Smooth muscle cell (in vitro differentiated cells): ENCODE measurements at regions not wholly inside any gene's neighbourhood (a gene's known extent, or its start where the extent isn't known, plus 50 kb on each side); places are given as distances from the start of the nearest gene placed in this dataset.

Source experiments
- DNase-seq: peaks from one replicate; lab custom pipeline; 2025; ENCODE audit not compliant: unreplicated experiment; lab: John Stamatoyannopoulos, UW
- H2AFZ ChIP-seq: fragments of 200-600 bp; sonication (generic); 2 replicates; pipeline ENCODE4 v1.6.0; 2016; ENCODE audit warnings: antibody characterized with exemption, low read depth, mild to moderate bottlenecking
- H3F3A ChIP-seq: fragments of 200-600 bp; sonication (generic); 2 replicates; pipeline ENCODE4 v1.6.0; 2017; ENCODE audit warnings: antibody characterized with exemption, low read depth
- H3K27ac ChIP-seq: fragments of 200-600 bp; sonication (generic); 2 replicates; pipeline ENCODE4 v1.5.1; 2016; ENCODE audit warnings: low read depth, mild to moderate bottlenecking
- H3K27me3 ChIP-seq: fragments of 200-600 bp; sonication (generic); 2 replicates; pipeline ENCODE4 v1.6.1; 2016; ENCODE audit warnings: low read depth, mild to moderate bottlenecking
- H3K36me3 ChIP-seq: fragments of 200-600 bp; sonication (generic); 2 replicates; pipeline ENCODE4 v1.5.1; 2016; ENCODE audit warnings: low read depth
- H3K4me1 ChIP-seq: fragments of 200-600 bp; sonication (generic); 2 replicates; pipeline ENCODE4 v1.5.1; 2016; ENCODE audit warnings: low read depth
- H3K4me2 ChIP-seq: fragments of 200-600 bp; sonication (generic); 2 replicates; pipeline ENCODE4 v1.6.0; 2016; ENCODE audit warnings: mild to moderate bottlenecking
- H3K4me3 ChIP-seq: fragments of 200-600 bp; sonication (generic); 2 replicates; pipeline ENCODE4 v1.5.1; 2016; ENCODE audit warnings: mild to moderate bottlenecking
- H3K79me2 ChIP-seq: fragments of 200-600 bp; sonication (generic); 2 replicates; pipeline ENCODE4 v1.6.0; 2016; ENCODE audit warnings: low read depth, mild to moderate bottlenecking
- H3K9ac ChIP-seq: fragments of 200-600 bp; sonication (generic); 2 replicates; pipeline ENCODE4 v1.6.0; 2016; ENCODE audit warnings: low read depth
- H3K9me3 ChIP-seq: fragments of 200-600 bp; sonication (generic); replicated peaks from 2 replicates; pipeline ENCODE4 v1.5.1; 2016; ENCODE audit warnings: low read depth
- H4K20me1 ChIP-seq: fragments of 200-600 bp; sonication (generic); 2 replicates; pipeline ENCODE4 v1.6.0; 2016; ENCODE audit warnings: low read depth
- WGBS: methylation state at CpG from one replicate; pipeline ENCODE4 v1.1.7; 2016; ENCODE audit warnings: low lambda C conversion rate; 5-methylcytosine and 5-hydroxymethylcytosine counted together
- TF ChIP-seq, protein P1 (sequence below): fragments of 200-600 bp; sonication (generic); IDR thresholded peaks from 2 replicates; pipeline ENCODE4 v1.5.1; 2017; ENCODE audit warnings: borderline replicate concordance, mild to moderate bottlenecking, antibody characterized with exemption; ENCODE audit not compliant: insufficient read depth, poor library complexity, severe bottlenecking

DNA sequence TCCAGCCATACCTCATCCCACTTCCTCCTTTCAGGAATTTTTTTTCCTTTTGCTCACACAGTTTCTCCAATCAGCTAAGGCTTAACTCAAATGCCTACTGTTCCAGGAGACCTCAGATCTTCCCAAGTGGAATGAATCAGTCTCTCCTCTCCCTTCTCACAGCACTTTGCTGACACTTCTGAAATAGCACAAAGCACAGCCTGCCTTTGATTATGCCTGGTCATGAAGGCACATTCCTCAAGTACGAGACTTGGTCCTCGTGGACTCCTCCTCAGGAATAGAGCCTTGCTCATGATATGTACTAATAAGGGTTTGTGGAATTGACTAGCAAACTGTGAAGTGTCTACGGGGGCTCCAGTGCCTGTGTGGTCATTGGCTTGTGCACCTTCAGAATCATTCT is 176.7 kb upstream of the TENM4 start:
- no peaks in the 10 kb centered on the region for H3F3A ChIP-seq
- WGBS: 25% methylated on average over 3 of the region's 3 CpGs
- no peaks in the 10 kb centered on the region for H3K36me3 ChIP-seq
- no peak for DNase-seq
- no peaks in the 10 kb centered on the region for H3K9me3 ChIP-seq
- H4K20me1 ChIP-seq: no peaks in the 10 kb centered on the region
- H3K27me3 ChIP-seq: no peaks in the 10 kb centered on the region
- no peak overlapping the region for H3K9ac ChIP-seq
- no peaks in the 10 kb centered on the region for H3K79me2 ChIP-seq
- no peak overlapping the region for H2AFZ ChIP-seq
- H3K4me2 ChIP-seq: peak overlapping the region; percentile 11
- H3K4me3 ChIP-seq: no peak overlapping the region
- TF ChIP-seq, protein P1, sequence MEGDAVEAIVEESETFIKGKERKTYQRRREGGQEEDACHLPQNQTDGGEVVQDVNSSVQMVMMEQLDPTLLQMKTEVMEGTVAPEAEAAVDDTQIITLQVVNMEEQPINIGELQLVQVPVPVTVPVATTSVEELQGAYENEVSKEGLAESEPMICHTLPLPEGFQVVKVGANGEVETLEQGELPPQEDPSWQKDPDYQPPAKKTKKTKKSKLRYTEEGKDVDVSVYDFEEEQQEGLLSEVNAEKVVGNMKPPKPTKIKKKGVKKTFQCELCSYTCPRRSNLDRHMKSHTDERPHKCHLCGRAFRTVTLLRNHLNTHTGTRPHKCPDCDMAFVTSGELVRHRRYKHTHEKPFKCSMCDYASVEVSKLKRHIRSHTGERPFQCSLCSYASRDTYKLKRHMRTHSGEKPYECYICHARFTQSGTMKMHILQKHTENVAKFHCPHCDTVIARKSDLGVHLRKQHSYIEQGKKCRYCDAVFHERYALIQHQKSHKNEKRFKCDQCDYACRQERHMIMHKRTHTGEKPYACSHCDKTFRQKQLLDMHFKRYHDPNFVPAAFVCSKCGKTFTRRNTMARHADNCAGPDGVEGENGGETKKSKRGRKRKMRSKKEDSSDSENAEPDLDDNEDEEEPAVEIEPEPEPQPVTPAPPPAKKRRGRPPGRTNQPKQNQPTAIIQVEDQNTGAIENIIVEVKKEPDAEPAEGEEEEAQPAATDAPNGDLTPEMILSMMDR: no peak
- H3K27ac ChIP-seq: peak overlapping the region; percentile 56
- no peaks in the 10 kb centered on the region for H3K4me1 ChIP-seq

DNA sequence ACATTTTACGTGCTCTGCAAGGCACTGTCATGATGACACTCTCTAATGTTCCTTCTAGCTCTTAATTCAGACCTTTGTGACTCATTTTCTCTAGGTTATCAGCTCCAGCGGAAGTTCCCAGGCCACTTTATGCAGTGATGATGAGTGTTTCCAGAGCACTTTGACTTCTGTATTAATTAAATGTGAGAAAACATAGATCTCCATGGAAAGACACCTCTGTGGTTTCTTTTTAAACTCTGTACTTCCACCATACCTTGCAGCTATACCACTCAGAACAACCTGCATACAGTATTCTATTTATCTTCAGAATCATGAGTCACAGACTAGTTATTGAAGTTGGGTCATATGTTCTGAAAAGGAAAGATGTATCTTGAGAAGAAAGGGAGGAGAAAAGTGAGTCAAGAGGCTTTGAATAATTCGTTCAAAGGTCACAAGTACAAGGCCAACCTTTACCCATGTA is 175.6 kb upstream of the TENM4 start:
- 15% methylated on average over 3 of the region's 3 CpGs for WGBS
- H3K9me3 ChIP-seq: no peaks in the 10 kb centered on the region
- H3K9ac ChIP-seq: no peak overlapping the region
- H4K20me1 ChIP-seq: no peaks in the 10 kb centered on the region
- H3K4me2 ChIP-seq: peak overlapping the region; percentile 11
- peak overlapping the region; percentile 56 for H3K27ac ChIP-seq
- H3K4me3 ChIP-seq: no peak overlapping the region
- no peak for DNase-seq
- H3K36me3 ChIP-seq: no peaks in the 10 kb centered on the region
- H2AFZ ChIP-seq: no peak overlapping the region
- H3K4me1 ChIP-seq: no peaks in the 10 kb centered on the region
- TF ChIP-seq, protein P1: no peak
- no peaks in the 10 kb centered on the region for H3F3A ChIP-seq
- no peaks in the 10 kb centered on the region for H3K79me2 ChIP-seq
- H3K27me3 ChIP-seq: no peaks in the 10 kb centered on the region

DNA sequence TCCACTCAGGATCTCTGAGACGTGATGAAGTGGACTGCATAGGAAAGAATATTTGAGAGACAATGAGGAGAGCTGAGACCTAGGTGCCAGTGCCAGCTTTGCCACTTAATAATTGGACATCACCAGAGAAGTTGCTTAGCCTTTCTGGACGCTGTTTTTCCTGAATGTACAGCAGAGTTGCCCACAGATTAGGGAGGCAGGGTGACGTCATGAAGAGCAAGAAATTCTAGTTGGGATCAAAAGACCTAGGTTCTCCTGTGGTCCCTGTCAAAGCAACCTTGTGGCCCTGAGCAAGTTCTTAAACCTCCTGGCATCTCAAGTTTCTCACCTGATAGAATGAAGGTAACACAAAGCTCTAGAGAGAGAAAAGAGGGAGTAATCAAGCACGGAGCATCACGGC is 174.6 kb upstream of the TENM4 start:
- Histone ChIP-seq H3K4me2 (no peak overlapping the region), H3K27ac (no peak overlapping the region), H3K9me3 (no peaks in the 10 kb centered on the region), H3K4me3 (no peak overlapping the region), H3K36me3 (no peaks in the 10 kb centered on the region), H3K27me3 (no peaks in the 10 kb centered on the region), H3K9ac (no peak overlapping the region), H3K4me1 (no peaks in the 10 kb centered on the region), H3K79me2 (no peaks in the 10 kb centered on the region), H2AFZ (no peak overlapping the region), H4K20me1 (no peaks in the 10 kb centered on the region), H3F3A (no peaks in the 10 kb centered on the region)
- no peak for DNase-seq
- 79% methylated on average over 5 of the region's 5 CpGs for WGBS
- TF ChIP-seq, protein P1: no peak

DNA sequence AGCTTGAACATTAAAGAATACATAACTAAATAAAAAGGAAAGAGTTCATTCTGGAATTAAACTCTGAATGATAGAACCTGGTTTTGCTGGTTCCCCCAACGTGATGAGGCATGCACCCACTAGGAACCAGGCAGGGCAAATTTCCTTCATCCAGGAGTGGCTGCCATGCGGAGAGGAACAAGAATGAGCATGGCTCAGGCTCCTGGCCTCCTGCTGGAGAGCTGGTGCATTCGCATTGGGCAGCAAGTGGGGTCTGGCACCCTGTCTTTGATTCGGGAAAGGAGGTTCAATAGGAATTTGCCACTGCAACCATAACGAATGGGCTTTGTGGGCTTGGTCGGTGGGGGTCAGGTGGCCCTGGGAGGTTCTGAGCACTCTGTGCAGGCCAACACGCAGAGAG is 169.8 kb upstream of the TENM4 start:
- Histone ChIP-seq H3K4me1 (no peaks in the 10 kb centered on the region), H3K36me3 (no peaks in the 10 kb centered on the region), H3F3A (no peaks in the 10 kb centered on the region), H3K4me2 (no peak overlapping the region), H3K27me3 (no peaks in the 10 kb centered on the region), H3K4me3 (no peak overlapping the region), H3K9ac (no peak overlapping the region), H3K27ac (no peak overlapping the region), H4K20me1 (no peaks in the 10 kb centered on the region), H2AFZ (no peak overlapping the region), H3K79me2 (no peaks in the 10 kb centered on the region), H3K9me3 (no peaks in the 10 kb centered on the region)
- TF ChIP-seq, protein P1: peak; percentile 17
- no peak for DNase-seq
- WGBS: 93% methylated on average over 7 of the region's 7 CpGs
